ENCODE measurements at regions not wholly inside any gene's neighbourhood (a gene's known extent, or its start where the extent isn't known, plus 50 kb on each side); places are given as distances from the start of the nearest gene placed in this dataset.

DNA sequence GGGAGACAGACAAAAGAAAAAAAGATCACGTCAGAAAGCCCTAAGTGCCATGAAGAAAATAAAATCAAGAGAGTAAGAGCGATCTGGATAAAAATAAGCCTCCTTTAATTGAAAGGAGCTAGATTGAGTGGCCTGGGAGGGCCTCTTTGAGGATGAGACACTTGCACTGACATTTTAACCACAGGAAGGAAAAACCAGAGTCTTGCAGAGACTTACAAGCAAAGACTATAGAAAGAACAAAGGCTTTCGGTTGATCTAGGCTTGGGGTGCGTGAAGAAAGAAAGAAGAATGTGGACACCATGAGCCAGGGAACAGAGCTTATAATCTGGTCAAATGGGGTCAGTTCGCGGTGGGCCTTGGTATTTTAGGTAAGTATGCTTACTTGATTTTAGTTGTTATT, 342.7 kb downstream of the COG6 start:
- TF ChIP-seq YY1 (IDR thresholded peaks at IDR 0.05; ENCODE audit: insufficient read depth, insufficient read length) (no peak), SUZ12 (IDR thresholded peaks at IDR 0.05; ENCODE audit: extremely low read depth, insufficient read depth, insufficient read length) (no peak)
